ENCODE measurements at regions not wholly inside any gene's neighbourhood (a gene's known extent, or its start where the extent isn't known, plus 50 kb on each side); places are given as distances from the start of the nearest gene placed in this dataset.

- TF ChIP-seq ZFP36L1 (CRISPR knock-in tag; IDR thresholded peaks at IDR 0.05) (no peak), TCF7L2 (IDR thresholded peaks at IDR 0.05; ENCODE audit: low read depth, low read length) (no peak), ZNF556 (CRISPR knock-in tag; IDR thresholded peaks at IDR 0.05; ENCODE audit: borderline replicate concordance) (no peak), ZBTB39 (CRISPR knock-in tag; IDR thresholded peaks at IDR 0.05) (no peak), HNF1A (IDR thresholded peaks at IDR 0.05; ENCODE audit: low read depth) (no peak), HNF1A (CRISPR knock-in tag; IDR thresholded peaks at IDR 0.05; ENCODE audit: borderline replicate concordance) (no peak), POGK (CRISPR knock-in tag; conservative IDR thresholded peaks at IDR 0.05) (no peak), HES4 (CRISPR knock-in tag; IDR thresholded peaks at IDR 0.05; ENCODE audit: borderline replicate concordance) (no peak)
Measured at GRCh38 chr5:16378762-16379161, 86.8 kb downstream of the ZNF622 start (continued).
